ENCODE measurements at regions not wholly inside any gene's neighbourhood (a gene's known extent, or its start where the extent isn't known, plus 50 kb on each side); places are given as distances from the start of the nearest gene placed in this dataset.

- no peak for DNase-seq (ENCODE audit: extremely low spot score)
- TF ChIP-seq PKNOX1 (IDR thresholded peaks at IDR 0.05), result no peak
- no peak for TF ChIP-seq HDGF (IDR thresholded peaks at IDR 0.05; ENCODE audit: borderline replicate concordance)
- no peak for TF ChIP-seq L3MBTL2 (conservative IDR thresholded peaks at IDR 0.05)
- no peak for TF ChIP-seq FOXK2 (IDR thresholded peaks at IDR 0.05)
- no peak for TF ChIP-seq TARDBP (IDR thresholded peaks at IDR 0.05)
- no peak for TF ChIP-seq ZNF384 (IDR thresholded peaks at IDR 0.05)
- no peak for TF ChIP-seq SP1 (IDR thresholded peaks at IDR 0.05)
- no peak for TF ChIP-seq ELF4 (IDR thresholded peaks at IDR 0.05)
- ChIA-PET CTCF (no interaction called here), POLR2A (no interaction called here)
Measured at GRCh38 chr12:107492393-107493134, 193.0 kb upstream of the PWP1 start.

- TF ChIP-seq ZNF384 (IDR thresholded peaks at IDR 0.05) (no peak), FOXM1 (IDR thresholded peaks at IDR 0.05; ENCODE audit: borderline replicate concordance) (no peak), LEF1 (IDR thresholded peaks at IDR 0.05; ENCODE audit: borderline replicate concordance) (no peak), SUZ12 (IDR thresholded peaks at IDR 0.05) (no peak), FOXK2 (IDR thresholded peaks at IDR 0.05) (no peak), BHLHE40 (IDR thresholded peaks at IDR 0.05; ENCODE audit: borderline replicate concordance) (no peak), FOXA1 (IDR thresholded peaks at IDR 0.05) (no peak), ELF4 (IDR thresholded peaks at IDR 0.05) (no peak), PKNOX1 (IDR thresholded peaks at IDR 0.05) (no peak), L3MBTL2 (conservative IDR thresholded peaks at IDR 0.05) (no peak), HDGF (IDR thresholded peaks at IDR 0.05; ENCODE audit: borderline replicate concordance) (no peak), TARDBP (IDR thresholded peaks at IDR 0.05) (no peak), SP1 (IDR thresholded peaks at IDR 0.05) (no peak), ARNT (IDR thresholded peaks at IDR 0.05) (no peak), CTBP1 (IDR thresholded peaks at IDR 0.05; ENCODE audit: borderline replicate concordance) (no peak), NFRKB (IDR thresholded peaks at IDR 0.05) (no peak)
- CTCF ChIA-PET, result interaction anchor here (0.6 kb wide), 1 partner anchor 360 kb away, joined by 3 read pairs; no protein-coding TSS in a partner anchor
- POLR2A ChIA-PET, result no interaction called here
- no peak for DNase-seq (ENCODE audit: extremely low spot score)
Measured at GRCh38 chr12:107493135-107493494, 192.5 kb upstream of the PWP1 start.

GRCh38 chr12:107493666-107494065, 191.9 kb upstream of the PWP1 start:
- POLR2A ChIA-PET, result no interaction called here
- no peak for DNase-seq (ENCODE audit: extremely low spot score)
- CTCF ChIA-PET, result interaction anchor here (0.6 to 0.7 kb wide), 2 partner anchors 13 to 361 kb away, joined by 3 read pairs; no protein-coding TSS in a partner anchor
- no peak for TF ChIP-seq PKNOX1 (IDR thresholded peaks at IDR 0.05)
- no peak for TF ChIP-seq ARNT (IDR thresholded peaks at IDR 0.05)
- no peak for TF ChIP-seq TARDBP (IDR thresholded peaks at IDR 0.05)
- no peak for TF ChIP-seq ELF4 (IDR thresholded peaks at IDR 0.05)
- no peak for TF ChIP-seq SUZ12 (IDR thresholded peaks at IDR 0.05)
- no peak for TF ChIP-seq BHLHE40 (IDR thresholded peaks at IDR 0.05; ENCODE audit: borderline replicate concordance)
- no peak for TF ChIP-seq LEF1 (IDR thresholded peaks at IDR 0.05; ENCODE audit: borderline replicate concordance)
- TF ChIP-seq ZNF384 (IDR thresholded peaks at IDR 0.05), result no peak
- TF ChIP-seq FOXA1 (IDR thresholded peaks at IDR 0.05), result no peak
- no peak for TF ChIP-seq HDGF (IDR thresholded peaks at IDR 0.05; ENCODE audit: borderline replicate concordance)
- TF ChIP-seq CTBP1 (IDR thresholded peaks at IDR 0.05; ENCODE audit: borderline replicate concordance), result no peak
- TF ChIP-seq SP1 (IDR thresholded peaks at IDR 0.05), result no peak
- no peak for TF ChIP-seq FOXM1 (IDR thresholded peaks at IDR 0.05; ENCODE audit: borderline replicate concordance)
- TF ChIP-seq L3MBTL2 (conservative IDR thresholded peaks at IDR 0.05), result no peak
- TF ChIP-seq NFRKB (IDR thresholded peaks at IDR 0.05), result no peak
- no peak for TF ChIP-seq FOXK2 (IDR thresholded peaks at IDR 0.05)

- POLR2A ChIA-PET, result no interaction called here
- CTCF ChIA-PET, result interaction anchor here (0.7 kb wide), 1 partner anchor 14 kb away, joined by 3 read pairs; no protein-coding TSS in a partner anchor
- no peak for DNase-seq (ENCODE audit: extremely low spot score)
- no peak for TF ChIP-seq CTBP1 (IDR thresholded peaks at IDR 0.05; ENCODE audit: borderline replicate concordance)
- no peak for TF ChIP-seq ARNT (IDR thresholded peaks at IDR 0.05)
- no peak for TF ChIP-seq NFRKB (IDR thresholded peaks at IDR 0.05)
- TF ChIP-seq SP1 (IDR thresholded peaks at IDR 0.05), result no peak
- TF ChIP-seq FOXK2 (IDR thresholded peaks at IDR 0.05), result no peak
- TF ChIP-seq FOXM1 (IDR thresholded peaks at IDR 0.05; ENCODE audit: borderline replicate concordance), result no peak
- no peak for TF ChIP-seq ELF4 (IDR thresholded peaks at IDR 0.05)
- no peak for TF ChIP-seq HDGF (IDR thresholded peaks at IDR 0.05; ENCODE audit: borderline replicate concordance)
- no peak for TF ChIP-seq TARDBP (IDR thresholded peaks at IDR 0.05)
- no peak for TF ChIP-seq PKNOX1 (IDR thresholded peaks at IDR 0.05)
- no peak for TF ChIP-seq L3MBTL2 (conservative IDR thresholded peaks at IDR 0.05)
- no peak for TF ChIP-seq ZNF384 (IDR thresholded peaks at IDR 0.05)
- no peak for TF ChIP-seq FOXA1 (IDR thresholded peaks at IDR 0.05)
- no peak for TF ChIP-seq SUZ12 (IDR thresholded peaks at IDR 0.05)
- no peak for TF ChIP-seq BHLHE40 (IDR thresholded peaks at IDR 0.05; ENCODE audit: borderline replicate concordance)
Measured at GRCh38 chr12:107494331-107494730, 191.3 kb upstream of the PWP1 start.

- TF ChIP-seq ELF4 (IDR thresholded peaks at IDR 0.05), result no peak
- no peak for TF ChIP-seq SP1 (IDR thresholded peaks at IDR 0.05)
- no peak for TF ChIP-seq FOXM1 (IDR thresholded peaks at IDR 0.05; ENCODE audit: borderline replicate concordance)
- TF ChIP-seq ZNF384 (IDR thresholded peaks at IDR 0.05), result no peak
- TF ChIP-seq ARNT (IDR thresholded peaks at IDR 0.05), result no peak
- no peak for TF ChIP-seq FOXK2 (IDR thresholded peaks at IDR 0.05)
- TF ChIP-seq FOXA1 (IDR thresholded peaks at IDR 0.05), result no peak
- no peak for TF ChIP-seq LEF1 (IDR thresholded peaks at IDR 0.05; ENCODE audit: borderline replicate concordance)
- no peak for TF ChIP-seq TARDBP (IDR thresholded peaks at IDR 0.05)
- TF ChIP-seq CTBP1 (IDR thresholded peaks at IDR 0.05; ENCODE audit: borderline replicate concordance), result no peak
- TF ChIP-seq SUZ12 (IDR thresholded peaks at IDR 0.05), result no peak
- no peak for TF ChIP-seq L3MBTL2 (conservative IDR thresholded peaks at IDR 0.05)
- no peak for TF ChIP-seq HDGF (IDR thresholded peaks at IDR 0.05; ENCODE audit: borderline replicate concordance)
- no peak for TF ChIP-seq NFRKB (IDR thresholded peaks at IDR 0.05)
- TF ChIP-seq BHLHE40 (IDR thresholded peaks at IDR 0.05; ENCODE audit: borderline replicate concordance), result no peak
- TF ChIP-seq PKNOX1 (IDR thresholded peaks at IDR 0.05), result no peak
- ChIA-PET POLR2A (no interaction called here), CTCF (no interaction called here)
- no peak for DNase-seq (ENCODE audit: extremely low spot score)
Measured at GRCh38 chr12:107495604-107496003, 190.0 kb upstream of the PWP1 start.
